Kidney tubule cell (primary cell): ENCODE measurements at regions not wholly inside any gene's neighbourhood (a gene's known extent, or its start where the extent isn't known, plus 50 kb on each side); places are given as distances from the start of the nearest gene placed in this dataset.

Experiments
- DNase-seq: peaks from one replicate; pipeline ENCODE4 v3.0.0-alpha.2; 2018; ENCODE audit warnings: low spot score

- DNase-seq, result no peak
Measured at GRCh38 chr2:216320852-216321251, 51.4 kb downstream of the MARCHF4 start.

- DNase-seq, result peak; percentile 86
Measured at GRCh38 chr2:216319771-216320170, 52.5 kb downstream of the MARCHF4 start.

GRCh38 chr2:216318521-216318874 is 53.8 kb downstream of the MARCHF4 start:
- no peak for DNase-seq

DNA sequence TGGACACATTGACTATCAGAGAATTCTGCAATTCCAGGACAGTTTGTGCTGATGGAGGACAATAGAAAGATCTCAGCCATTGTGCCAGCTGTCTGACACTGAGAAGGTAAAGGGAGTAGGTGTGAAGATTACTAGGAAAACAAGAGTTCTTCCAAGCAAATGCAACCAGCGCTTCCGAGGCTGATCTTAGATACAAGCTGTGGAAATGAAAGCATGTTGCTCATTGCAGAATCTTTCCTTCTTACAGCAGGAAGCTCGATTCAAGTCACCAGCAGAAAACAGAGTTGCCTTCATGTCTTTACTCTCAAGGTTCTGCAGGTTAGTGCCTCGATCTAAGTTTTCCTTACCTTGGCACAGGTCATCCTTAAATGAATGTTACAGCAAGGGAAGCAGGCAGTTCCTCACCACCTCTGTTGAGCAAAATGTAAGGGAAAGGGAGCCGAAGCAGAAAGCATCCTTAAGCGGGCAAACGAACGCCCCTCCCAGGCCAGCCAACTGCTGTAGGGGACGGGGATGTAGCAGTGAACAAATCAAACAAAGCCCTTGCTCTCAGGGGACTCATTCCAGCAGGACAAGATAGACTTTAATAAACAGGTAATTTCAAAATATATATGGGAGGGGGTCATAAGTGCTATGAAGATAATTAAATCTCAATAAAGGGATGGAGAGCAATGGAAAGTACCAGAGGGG is 54.3 kb downstream of the MARCHF4 start:
- no peak for DNase-seq

- DNase-seq, result peak; percentile 95
Measured at GRCh38 chr2:216316743-216317142, 55.5 kb downstream of the MARCHF4 start.

DNA sequence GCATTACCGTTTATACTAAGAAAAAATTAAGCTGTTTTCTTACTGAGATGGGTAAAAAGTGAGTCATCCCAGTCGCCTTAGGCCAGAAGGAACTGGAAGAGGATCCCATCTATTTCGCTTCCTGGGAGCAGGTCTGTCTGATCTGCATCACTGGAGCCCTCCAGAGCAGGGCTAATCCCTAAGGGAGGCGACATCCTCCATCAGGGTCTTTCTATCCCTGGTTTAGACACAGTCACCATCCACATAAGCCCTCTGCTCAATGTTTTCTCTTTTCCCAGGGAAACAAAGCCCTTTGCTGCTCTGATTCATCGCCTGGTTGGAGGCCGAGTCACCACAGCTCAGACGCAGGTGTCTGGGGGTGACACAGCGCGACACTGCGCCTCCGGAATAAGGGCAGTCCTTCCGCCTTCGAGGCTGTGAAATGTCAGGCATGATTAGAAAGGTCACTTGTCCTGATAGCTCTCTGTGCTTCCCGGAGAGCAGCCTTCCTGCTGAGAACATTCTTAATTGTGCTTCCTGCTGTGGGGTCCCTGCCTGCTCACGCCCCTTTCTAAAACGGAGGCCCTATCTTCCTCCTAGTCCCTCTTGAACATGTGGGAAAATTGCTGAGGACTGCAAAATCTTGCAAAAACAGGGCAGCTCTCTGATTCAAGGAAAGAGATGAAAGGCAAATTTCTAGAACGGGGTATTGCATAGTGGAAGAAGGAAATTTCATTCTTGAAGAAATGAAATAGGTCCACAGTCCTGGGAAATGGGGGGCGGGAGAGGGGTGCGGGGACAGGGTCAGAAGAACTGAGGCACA is 56.3 kb downstream of the MARCHF4 start:
- peak; percentile 97 for DNase-seq

GRCh38 chr2:216312441-216312840 is 59.8 kb downstream of the MARCHF4 start:
- DNase-seq, result no peak

DNA sequence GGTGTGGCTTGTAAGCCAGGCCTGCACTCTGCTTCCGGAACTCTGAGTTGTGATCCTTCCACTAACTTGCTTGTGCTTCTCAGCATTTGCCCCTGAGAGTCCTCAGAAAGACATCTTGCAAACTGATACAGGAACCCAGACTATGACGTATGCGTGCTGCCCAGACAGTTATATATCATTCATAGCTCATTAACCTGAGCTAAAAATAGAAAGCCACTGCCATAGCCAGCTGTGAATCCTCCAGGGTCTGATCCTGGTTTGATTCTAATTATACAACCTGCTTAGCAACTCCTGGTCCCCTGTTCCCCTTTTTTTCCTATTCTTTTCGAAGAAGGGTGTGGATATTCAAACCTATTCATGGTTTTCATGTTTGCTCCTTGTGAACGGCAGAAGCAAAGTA is 63.7 kb downstream of the MARCHF4 start:
- DNase-seq, result peak; percentile 85

DNA sequence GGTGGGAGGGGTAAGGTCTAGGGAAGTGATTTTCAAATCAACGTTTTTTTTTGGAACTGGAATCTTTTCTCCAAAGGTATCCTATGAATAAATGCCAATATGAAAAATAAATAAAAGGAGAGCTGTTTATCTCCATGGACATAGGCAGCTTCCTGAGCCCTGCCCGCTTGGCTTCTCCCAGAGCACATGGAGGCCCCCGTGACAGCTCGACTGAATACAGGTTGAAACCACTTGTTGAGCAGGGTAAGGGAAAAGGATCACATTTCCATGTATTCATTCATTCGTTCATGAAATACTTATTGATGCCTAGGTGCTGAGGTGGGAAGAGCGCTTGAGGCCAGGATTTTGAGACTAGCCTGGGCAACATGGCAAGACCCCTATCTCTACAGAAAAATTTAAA is 64.8 kb downstream of the MARCHF4 start:
- no peak for DNase-seq

- DNase-seq, result no peak
Measured at GRCh38 chr2:216306868-216307267, 65.4 kb downstream of the MARCHF4 start.

GRCh38 chr2:216305574-216305973 is 66.7 kb downstream of the MARCHF4 start:
- DNase-seq, result no peak

DNA sequence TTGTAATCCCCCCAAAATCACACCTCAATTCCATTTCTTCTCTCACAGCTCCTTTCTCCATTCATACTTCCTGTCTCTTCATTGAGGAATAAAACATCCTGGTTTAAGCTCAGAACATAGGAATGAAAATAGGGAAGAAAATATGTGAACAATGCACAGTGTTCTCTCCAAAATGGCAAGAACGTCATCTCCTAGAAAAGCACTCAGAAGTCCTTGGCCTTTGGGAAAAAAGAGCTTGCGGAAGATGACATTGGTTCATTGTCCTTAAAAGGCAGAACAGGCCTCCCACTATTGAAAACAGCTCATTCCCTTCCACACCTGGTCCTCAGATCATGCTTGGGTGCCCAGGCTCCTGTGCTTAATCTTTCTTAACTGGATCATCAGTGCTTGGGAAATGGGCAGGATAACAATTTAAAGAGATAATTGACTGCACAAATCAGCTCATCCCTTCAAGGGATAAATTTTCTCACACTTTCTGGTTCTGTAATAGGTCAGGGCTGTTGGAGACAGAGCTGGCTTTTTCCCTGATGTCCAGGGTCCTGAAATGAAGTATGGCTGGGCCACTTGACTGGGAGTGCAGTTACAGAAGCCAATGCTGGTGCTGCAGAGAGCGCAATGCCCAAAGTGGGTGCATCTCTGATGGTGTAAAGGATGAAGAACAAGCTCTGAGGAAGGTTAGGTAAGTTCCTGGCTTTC is 69.2 kb downstream of the MARCHF4 start:
- DNase-seq, result no peak

GRCh38 chr2:216300906-216301305 is 71.4 kb downstream of the MARCHF4 start:
- no peak for DNase-seq

DNA sequence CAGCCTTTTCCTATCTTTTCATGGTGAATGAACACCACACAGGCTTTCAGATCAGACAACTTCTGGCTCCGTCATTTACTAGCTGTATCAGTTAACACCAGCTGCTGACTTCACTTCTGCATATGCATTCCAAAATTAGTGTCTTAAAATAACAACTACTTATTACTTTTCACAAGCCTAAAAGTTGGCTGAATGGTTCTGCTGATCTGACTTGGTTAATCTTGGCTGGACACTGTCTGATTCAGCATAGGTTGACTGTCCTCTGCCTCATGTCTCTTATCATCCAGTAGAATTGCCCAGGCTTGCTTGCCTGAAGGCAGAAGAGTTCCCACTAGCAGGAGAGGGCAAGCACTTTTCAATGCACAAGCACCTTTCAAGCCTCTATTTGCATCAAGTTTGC is 72.7 kb downstream of the MARCHF4 start:
- no peak for DNase-seq

GRCh38 chr2:216298719-216299495 is 73.4 kb downstream of the MARCHF4 start:
- peak; percentile 86 for DNase-seq

DNA sequence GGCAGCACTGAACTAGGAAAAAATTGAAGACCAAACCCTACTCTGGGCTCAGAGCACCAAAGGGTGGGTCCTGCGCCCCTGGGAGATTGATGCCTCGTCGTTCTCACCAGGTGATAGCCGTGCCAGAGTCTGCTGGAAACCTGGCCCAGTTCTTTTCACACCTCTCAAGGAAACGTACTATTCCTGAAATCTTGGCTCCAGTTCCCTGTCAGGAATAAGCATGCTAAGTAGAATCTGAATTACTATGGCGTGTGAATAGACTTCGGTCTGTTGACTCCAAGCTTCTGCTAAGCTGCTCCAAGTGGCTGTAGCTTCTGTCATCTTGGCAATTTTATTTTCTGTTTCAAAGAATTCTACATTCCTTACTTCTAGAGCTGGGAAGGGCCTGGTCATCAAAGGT is 75.4 kb downstream of the MARCHF4 start:
- DNase-seq, result no peak

DNA sequence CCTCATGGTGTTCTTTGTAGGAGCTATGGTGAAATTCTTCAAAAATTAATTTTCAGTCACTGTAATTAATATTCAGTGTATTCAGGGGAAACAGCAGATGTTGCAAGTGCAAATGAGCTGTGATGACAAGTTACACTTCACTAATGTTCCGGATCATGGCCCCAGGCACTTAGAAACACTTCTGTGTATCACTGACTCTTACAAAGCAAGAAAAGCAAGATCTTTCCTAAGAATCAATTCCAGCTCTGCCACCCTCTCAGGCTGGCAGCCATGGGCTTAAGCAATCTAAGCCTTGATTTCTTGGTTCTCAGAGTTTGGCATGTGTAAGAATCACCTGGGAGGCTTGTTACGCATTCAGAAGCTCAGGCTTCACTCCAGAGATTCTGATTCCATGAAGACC is 78.0 kb downstream of the MARCHF4 start:
- DNase-seq, result peak; percentile 45

DNA sequence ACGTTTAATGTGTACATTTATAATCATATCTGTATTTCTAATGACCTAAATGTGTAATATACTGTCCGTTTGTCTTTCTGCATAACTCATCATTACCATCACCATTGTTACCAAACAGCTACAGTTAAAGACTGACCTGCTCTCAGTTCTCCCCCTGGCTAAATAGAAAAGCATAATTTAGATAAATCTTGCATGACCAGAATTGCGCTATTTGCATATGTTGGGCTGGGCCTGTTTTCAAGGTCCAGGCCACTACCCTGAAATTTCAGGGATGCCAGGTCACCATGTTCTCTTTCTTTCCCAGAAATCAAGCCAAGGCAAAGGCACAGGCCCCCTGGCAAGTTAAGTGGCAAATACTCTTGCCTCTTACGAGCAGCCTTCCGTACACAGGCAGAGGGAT is 78.4 kb downstream of the MARCHF4 start:
- DNase-seq, result no peak

DNA sequence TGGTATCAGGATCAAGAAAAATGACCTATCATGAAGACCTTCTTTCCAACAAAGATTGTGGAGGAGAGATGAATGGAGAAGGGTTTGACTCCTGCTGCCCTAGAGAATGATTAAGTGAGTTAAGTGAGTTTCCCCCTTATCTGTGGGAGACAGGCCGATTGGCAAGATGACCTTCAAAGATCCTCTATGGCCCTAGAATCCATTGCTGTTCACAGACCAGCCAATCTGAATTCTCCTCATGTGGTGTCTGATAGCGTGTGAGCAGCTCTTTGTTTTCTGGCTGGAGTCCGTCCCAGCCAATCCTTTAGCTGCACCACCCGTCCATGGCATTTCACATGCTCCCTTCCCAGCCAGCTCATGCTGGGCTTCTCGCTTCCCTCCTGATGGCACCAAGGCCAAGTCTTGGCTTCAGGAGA is 79.4 kb downstream of the MARCHF4 start:
- no peak for DNase-seq

GRCh38 chr2:216292475-216292874 is 79.8 kb downstream of the MARCHF4 start:
- no peak for DNase-seq

- no peak for DNase-seq
Measured at GRCh38 chr2:216289470-216289869, 82.8 kb downstream of the MARCHF4 start.

- peak; percentile 84 for DNase-seq
Measured at GRCh38 chr2:216287251-216287650, 85.0 kb downstream of the MARCHF4 start.
